ENCODE measurements at regions not wholly inside any gene's neighbourhood (a gene's known extent, or its start where the extent isn't known, plus 50 kb on each side); places are given as distances from the start of the nearest gene placed in this dataset.

GRCh38 chr6:97594844-97595243 lies 311.8 kb upstream of the MMS22L start:
- Histone ChIP-seq H3K9ac (ENCODE audit: low read depth, low read length) (no peak overlapping the region), H3K27me3 (ENCODE audit: control insufficient read depth, insufficient read depth, low read length) (peaks cover 79% of the 10 kb centered on the region), H3K9me3 (ENCODE audit: control insufficient read depth, insufficient read depth, low read length) (no peaks in the 10 kb centered on the region), H3K4me1 (ENCODE audit: control insufficient read depth, insufficient read depth, low read length) (peaks cover 10% of the 10 kb centered on the region), H3K4me3 (ENCODE audit: low read depth, low read length) (no peak overlapping the region), H3K36me3 (ENCODE audit: control insufficient read depth, insufficient read depth, low read length) (no peaks in the 10 kb centered on the region)

GRCh38 chr6:97621111-97621510 lies 338.1 kb upstream of the MMS22L start:
- no peak overlapping the region for H3K9ac ChIP-seq (ENCODE audit: low read depth, low read length)
- H3K4me1 ChIP-seq (ENCODE audit: control insufficient read depth, insufficient read depth, low read length), result no peaks in the 10 kb centered on the region
- no peaks in the 10 kb centered on the region for H3K9me3 ChIP-seq (ENCODE audit: control insufficient read depth, insufficient read depth, low read length)
- no peaks in the 10 kb centered on the region for H3K27me3 ChIP-seq (ENCODE audit: control insufficient read depth, insufficient read depth, low read length)
- no peak overlapping the region for H3K4me3 ChIP-seq (ENCODE audit: low read depth, low read length)
- H3K36me3 ChIP-seq (ENCODE audit: control insufficient read depth, insufficient read depth, low read length), result no peaks in the 10 kb centered on the region

- no peak overlapping the region for H3K4me3 ChIP-seq (ENCODE audit: low read depth, low read length)
- H3K9me3 ChIP-seq (ENCODE audit: control insufficient read depth, insufficient read depth, low read length), result no peaks in the 10 kb centered on the region
- no peak overlapping the region for H3K9ac ChIP-seq (ENCODE audit: low read depth, low read length)
- no peaks in the 10 kb centered on the region for H3K4me1 ChIP-seq (ENCODE audit: control insufficient read depth, insufficient read depth, low read length)
- H3K36me3 ChIP-seq (ENCODE audit: control insufficient read depth, insufficient read depth, low read length), result no peaks in the 10 kb centered on the region
- no peaks in the 10 kb centered on the region for H3K27me3 ChIP-seq (ENCODE audit: control insufficient read depth, insufficient read depth, low read length)
These were observed 343.8 kb upstream of the MMS22L start for GRCh38 chr6:97626671-97627441.

GRCh38 chr6:97629180-97629579 lies 346.2 kb upstream of the MMS22L start:
- Histone ChIP-seq H3K9ac (ENCODE audit: low read depth, low read length) (no peak overlapping the region), H3K4me1 (ENCODE audit: control insufficient read depth, insufficient read depth, low read length) (no peaks in the 10 kb centered on the region), H3K27me3 (ENCODE audit: control insufficient read depth, insufficient read depth, low read length) (no peaks in the 10 kb centered on the region), H3K36me3 (ENCODE audit: control insufficient read depth, insufficient read depth, low read length) (no peaks in the 10 kb centered on the region), H3K4me3 (ENCODE audit: low read depth, low read length) (no peak overlapping the region), H3K9me3 (ENCODE audit: control insufficient read depth, insufficient read depth, low read length) (no peaks in the 10 kb centered on the region)

GRCh38 chr6:97630604-97631003 lies 347.6 kb upstream of the MMS22L start:
- no peaks in the 10 kb centered on the region for H3K27me3 ChIP-seq (ENCODE audit: control insufficient read depth, insufficient read depth, low read length)
- no peak overlapping the region for H3K9ac ChIP-seq (ENCODE audit: low read depth, low read length)
- no peaks in the 10 kb centered on the region for H3K9me3 ChIP-seq (ENCODE audit: control insufficient read depth, insufficient read depth, low read length)
- H3K36me3 ChIP-seq (ENCODE audit: control insufficient read depth, insufficient read depth, low read length), result no peaks in the 10 kb centered on the region
- H3K4me1 ChIP-seq (ENCODE audit: control insufficient read depth, insufficient read depth, low read length), result no peaks in the 10 kb centered on the region
- no peak overlapping the region for H3K4me3 ChIP-seq (ENCODE audit: low read depth, low read length)

GRCh38 chr6:97632341-97632740 lies 349.3 kb upstream of the MMS22L start:
- no peak overlapping the region for H3K4me3 ChIP-seq (ENCODE audit: low read depth, low read length)
- no peaks in the 10 kb centered on the region for H3K9me3 ChIP-seq (ENCODE audit: control insufficient read depth, insufficient read depth, low read length)
- H3K27me3 ChIP-seq (ENCODE audit: control insufficient read depth, insufficient read depth, low read length), result no peaks in the 10 kb centered on the region
- no peaks in the 10 kb centered on the region for H3K4me1 ChIP-seq (ENCODE audit: control insufficient read depth, insufficient read depth, low read length)
- H3K9ac ChIP-seq (ENCODE audit: low read depth, low read length), result no peak overlapping the region
- no peaks in the 10 kb centered on the region for H3K36me3 ChIP-seq (ENCODE audit: control insufficient read depth, insufficient read depth, low read length)

DNA sequence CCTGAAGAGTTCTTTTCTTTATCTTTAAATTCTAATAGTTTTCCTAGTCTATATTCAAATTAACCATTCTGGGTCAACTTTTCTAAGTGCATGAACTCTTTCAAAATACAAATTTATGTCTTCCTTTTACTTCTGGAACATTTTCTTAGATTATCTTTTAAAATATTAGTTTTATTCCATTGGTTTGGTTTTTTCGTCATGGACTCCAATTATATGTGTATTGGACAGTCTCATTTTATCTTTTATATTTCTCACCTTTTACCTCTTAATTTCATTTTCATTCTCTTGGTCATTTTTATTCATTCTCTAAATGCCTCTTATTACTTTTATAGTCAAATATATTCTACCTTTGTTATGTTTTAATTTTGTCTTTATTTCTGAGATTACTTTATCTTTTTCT lies 356.7 kb upstream of the MMS22L start:
- Histone ChIP-seq H3K9ac (ENCODE audit: low read depth, low read length) (no peak overlapping the region), H3K4me3 (ENCODE audit: low read depth, low read length) (no peak overlapping the region), H3K4me1 (ENCODE audit: control insufficient read depth, insufficient read depth, low read length) (no peaks in the 10 kb centered on the region), H3K27me3 (ENCODE audit: control insufficient read depth, insufficient read depth, low read length) (no peaks in the 10 kb centered on the region), H3K9me3 (ENCODE audit: control insufficient read depth, insufficient read depth, low read length) (no peaks in the 10 kb centered on the region), H3K36me3 (ENCODE audit: control insufficient read depth, insufficient read depth, low read length) (no peaks in the 10 kb centered on the region)

- Histone ChIP-seq H3K9ac (ENCODE audit: low read depth, low read length) (no peak overlapping the region), H3K9me3 (ENCODE audit: control insufficient read depth, insufficient read depth, low read length) (no peaks in the 10 kb centered on the region), H3K4me1 (ENCODE audit: control insufficient read depth, insufficient read depth, low read length) (no peaks in the 10 kb centered on the region), H3K27me3 (ENCODE audit: control insufficient read depth, insufficient read depth, low read length) (no peaks in the 10 kb centered on the region), H3K4me3 (ENCODE audit: low read depth, low read length) (no peak overlapping the region), H3K36me3 (ENCODE audit: control insufficient read depth, insufficient read depth, low read length) (no peaks in the 10 kb centered on the region)
These were observed 361.3 kb upstream of the MMS22L start for GRCh38 chr6:97644353-97644752.

DNA sequence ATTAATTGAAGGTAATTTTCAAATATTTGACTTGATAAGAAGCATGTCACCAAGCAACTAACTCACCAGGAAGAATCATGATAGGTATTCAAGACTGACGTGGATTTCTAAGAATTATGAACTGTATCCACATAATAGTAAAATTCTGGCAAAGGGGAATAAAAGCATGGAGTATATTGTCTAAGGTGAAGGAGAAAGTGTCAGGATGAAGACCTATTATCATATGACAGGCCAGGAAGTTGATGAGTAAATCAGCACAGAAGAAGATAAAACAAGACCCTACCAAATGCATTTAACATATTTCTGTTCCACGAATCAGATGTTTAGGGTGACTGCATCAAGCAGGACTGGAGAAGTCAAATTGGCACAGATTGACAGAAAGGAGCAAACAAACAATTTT lies 362.7 kb upstream of the MMS22L start:
- Histone ChIP-seq H3K9ac (ENCODE audit: low read depth, low read length) (no peak overlapping the region), H3K9me3 (ENCODE audit: control insufficient read depth, insufficient read depth, low read length) (no peaks in the 10 kb centered on the region), H3K36me3 (ENCODE audit: control insufficient read depth, insufficient read depth, low read length) (no peaks in the 10 kb centered on the region), H3K27me3 (ENCODE audit: control insufficient read depth, insufficient read depth, low read length) (no peaks in the 10 kb centered on the region), H3K4me1 (ENCODE audit: control insufficient read depth, insufficient read depth, low read length) (no peaks in the 10 kb centered on the region), H3K4me3 (ENCODE audit: low read depth, low read length) (no peak overlapping the region)

GRCh38 chr6:97653076-97653475 lies 370.1 kb upstream of the MMS22L start:
- no peaks in the 10 kb centered on the region for H3K27me3 ChIP-seq (ENCODE audit: control insufficient read depth, insufficient read depth, low read length)
- H3K4me3 ChIP-seq (ENCODE audit: low read depth, low read length), result no peak overlapping the region
- H3K36me3 ChIP-seq (ENCODE audit: control insufficient read depth, insufficient read depth, low read length), result no peaks in the 10 kb centered on the region
- H3K9ac ChIP-seq (ENCODE audit: low read depth, low read length), result no peak overlapping the region
- no peaks in the 10 kb centered on the region for H3K4me1 ChIP-seq (ENCODE audit: control insufficient read depth, insufficient read depth, low read length)
- no peaks in the 10 kb centered on the region for H3K9me3 ChIP-seq (ENCODE audit: control insufficient read depth, insufficient read depth, low read length)

DNA sequence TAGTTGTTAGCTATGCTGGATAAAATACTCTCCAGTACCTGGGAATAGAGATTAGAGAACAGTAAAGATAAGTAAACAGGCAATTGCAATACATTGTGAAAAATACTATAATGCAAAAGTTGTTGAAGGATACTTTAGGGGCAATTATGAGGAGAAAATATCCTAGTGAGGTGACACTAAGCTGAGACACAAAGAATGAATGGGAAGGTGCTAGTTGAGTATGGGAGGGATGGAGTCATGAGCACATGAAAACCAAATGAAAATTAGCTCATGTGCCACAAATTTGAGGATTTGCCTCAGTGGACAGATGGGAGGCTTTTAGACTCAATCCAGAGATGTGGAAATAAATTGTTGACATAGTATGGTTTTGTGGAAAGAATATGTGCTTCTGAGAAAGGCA lies 370.5 kb upstream of the MMS22L start:
- Histone ChIP-seq H3K4me1 (ENCODE audit: control insufficient read depth, insufficient read depth, low read length) (no peaks in the 10 kb centered on the region), H3K9me3 (ENCODE audit: control insufficient read depth, insufficient read depth, low read length) (no peaks in the 10 kb centered on the region), H3K9ac (ENCODE audit: low read depth, low read length) (no peak overlapping the region), H3K27me3 (ENCODE audit: control insufficient read depth, insufficient read depth, low read length) (no peaks in the 10 kb centered on the region), H3K36me3 (ENCODE audit: control insufficient read depth, insufficient read depth, low read length) (no peaks in the 10 kb centered on the region), H3K4me3 (ENCODE audit: low read depth, low read length) (no peak overlapping the region)

- Histone ChIP-seq H3K27me3 (ENCODE audit: control insufficient read depth, insufficient read depth, low read length) (no peaks in the 10 kb centered on the region), H3K9me3 (ENCODE audit: control insufficient read depth, insufficient read depth, low read length) (no peaks in the 10 kb centered on the region), H3K4me3 (ENCODE audit: low read depth, low read length) (no peak overlapping the region), H3K9ac (ENCODE audit: low read depth, low read length) (no peak overlapping the region), H3K4me1 (ENCODE audit: control insufficient read depth, insufficient read depth, low read length) (no peaks in the 10 kb centered on the region), H3K36me3 (ENCODE audit: control insufficient read depth, insufficient read depth, low read length) (no peaks in the 10 kb centered on the region)
These were observed 371.7 kb upstream of the MMS22L start for GRCh38 chr6:97654674-97655073.
